ENCODE measurements at regions not wholly inside any gene's neighbourhood (a gene's known extent, or its start where the extent isn't known, plus 50 kb on each side); places are given as distances from the start of the nearest gene placed in this dataset.
"Not testable (repeated sequence)": the region's sequence is repeated elsewhere in the genome, so short reads cannot be mapped to it uniquely, and the experiment has no call there.

DNA sequence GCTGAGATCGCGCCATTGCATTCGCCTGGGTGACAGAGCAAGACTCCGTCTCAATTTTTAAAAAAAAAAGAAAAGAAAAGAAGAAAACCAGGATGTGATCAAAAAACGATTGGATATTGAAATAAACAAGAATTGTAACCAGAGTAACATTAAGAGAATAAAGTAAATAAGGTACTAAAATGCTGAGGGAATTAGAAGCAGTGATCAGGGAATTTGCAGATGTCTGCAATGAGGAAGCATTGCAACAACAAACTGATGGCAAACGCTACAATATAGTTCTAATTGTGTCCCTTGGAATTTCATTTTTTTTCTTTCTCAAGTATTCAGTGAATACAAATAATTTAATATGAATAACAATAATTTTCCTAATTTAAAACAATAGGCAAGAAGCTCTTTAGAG, 1077.5 kb downstream of the TBL1XR1 start:
- ATAC-seq: no peak
- no peak for DNase-seq (ENCODE audit: missing footprints)
- intact Hi-C loops (cut with DNase I): no loop called here

DNA sequence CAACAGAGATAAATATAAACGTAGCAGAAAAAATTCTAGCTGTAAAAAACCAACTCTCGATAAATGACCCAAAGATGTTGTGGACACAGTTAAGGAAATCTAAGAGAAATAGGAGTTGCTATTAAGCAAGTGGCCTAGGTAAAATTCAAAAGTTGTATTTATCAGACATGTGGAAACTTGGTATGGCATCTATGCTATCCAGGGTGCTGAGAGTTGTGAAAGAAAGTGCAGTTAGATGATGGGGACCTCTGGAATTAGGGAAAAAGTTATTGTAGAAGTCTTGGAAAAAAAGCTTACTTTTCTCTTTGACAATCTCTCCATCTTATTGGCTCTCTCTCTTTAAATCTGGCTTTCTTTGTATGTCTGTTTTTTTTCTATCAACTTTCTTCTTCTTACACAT, 1090.9 kb downstream of the TBL1XR1 start:
- DNase-seq (ENCODE audit: missing footprints) (no peak), ATAC-seq (no peak)
- intact Hi-C loops (cut with DNase I): no loop called here

DNA sequence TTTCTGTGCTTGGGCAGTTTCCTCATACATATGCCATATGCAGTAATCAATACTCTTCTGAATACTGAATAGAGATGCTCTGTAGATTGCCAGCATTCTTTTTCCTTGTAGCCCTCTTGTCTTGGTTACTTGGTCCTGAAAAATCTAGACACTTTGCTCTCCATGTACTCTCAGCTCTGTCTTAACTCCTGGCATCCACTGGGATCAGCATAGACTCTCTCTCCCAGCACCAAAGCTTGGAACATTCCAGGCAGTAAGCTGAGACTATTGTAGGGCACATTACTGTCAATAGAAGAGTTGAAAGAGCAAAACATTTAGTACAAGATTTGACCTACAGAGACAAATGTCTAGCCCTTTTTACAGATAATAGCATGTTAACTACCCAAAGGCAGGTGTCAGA, 1100.3 kb downstream of the TBL1XR1 start:
- ATAC-seq (no peak), DNase-seq (ENCODE audit: missing footprints) (no peak)
- intact Hi-C loops (cut with DNase I): no loop called here

DNA sequence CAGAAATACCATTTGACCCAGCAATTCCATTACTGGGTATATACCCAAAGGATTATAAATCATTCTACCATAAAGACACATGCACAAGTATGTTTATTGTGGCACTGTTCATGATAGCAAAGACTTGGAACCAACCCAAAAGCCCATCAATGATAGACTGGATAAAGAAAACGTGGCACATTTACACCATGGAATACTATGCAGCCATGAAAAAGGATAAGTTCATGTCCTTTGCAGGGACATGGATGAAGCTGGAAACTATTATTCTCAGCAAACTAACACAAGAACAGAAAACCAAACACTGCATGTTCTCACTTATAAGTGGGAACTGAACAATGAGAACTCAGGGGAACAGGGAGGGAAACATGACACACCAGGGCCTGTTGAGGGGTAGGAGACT, 1103.4 kb downstream of the TBL1XR1 start:
- ATAC-seq; intact Hi-C loops (cut with DNase I); DNase-seq (ENCODE audit: missing footprints): not testable (repeated sequence)

DNA sequence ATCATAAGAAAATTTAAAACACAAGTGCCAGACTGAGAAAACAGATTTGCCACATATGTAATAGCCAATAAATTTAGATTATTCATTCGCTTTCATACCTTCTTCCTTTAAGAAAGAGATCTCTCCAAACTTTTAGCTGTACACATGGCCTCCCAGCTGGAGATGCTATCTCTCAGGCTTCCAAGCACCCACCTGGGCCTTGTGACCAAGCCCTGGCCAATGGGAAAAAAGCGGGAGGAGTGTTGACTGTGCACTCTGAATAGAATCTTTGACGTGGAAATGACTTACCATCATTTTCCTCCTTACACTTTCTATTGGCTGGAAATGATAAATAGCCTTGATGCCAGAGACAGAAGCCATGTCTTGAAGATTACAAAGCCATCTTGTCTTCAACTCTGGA, 1106.6 kb downstream of the TBL1XR1 start:
- intact Hi-C loops (cut with DNase I): no loop called here
- DNase-seq (ENCODE audit: missing footprints) (no peak), ATAC-seq (no peak)

DNA sequence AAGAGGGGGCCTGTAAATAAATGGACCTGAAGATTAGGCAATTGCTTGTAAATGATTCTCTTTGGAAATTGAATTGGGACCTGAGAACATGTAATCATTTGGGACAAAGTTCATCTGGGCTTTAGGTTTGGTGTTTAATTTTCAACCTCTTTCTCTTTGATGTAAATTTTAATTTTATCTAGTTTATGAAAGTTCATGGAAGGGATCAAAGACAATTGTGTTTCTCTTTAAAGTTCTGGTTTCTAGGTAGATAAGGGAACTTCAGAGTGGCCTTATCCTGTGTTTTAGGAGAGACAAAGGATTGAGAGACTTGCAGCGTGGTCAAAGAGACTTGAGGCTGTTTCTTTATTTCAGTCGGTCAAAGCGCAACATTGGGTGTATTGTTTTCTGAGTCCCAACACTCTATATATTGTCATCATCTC, 1108.3 kb downstream of the TBL1XR1 start:
- intact Hi-C loops (cut with DNase I): no loop called here
- ATAC-seq: no peak

DNA sequence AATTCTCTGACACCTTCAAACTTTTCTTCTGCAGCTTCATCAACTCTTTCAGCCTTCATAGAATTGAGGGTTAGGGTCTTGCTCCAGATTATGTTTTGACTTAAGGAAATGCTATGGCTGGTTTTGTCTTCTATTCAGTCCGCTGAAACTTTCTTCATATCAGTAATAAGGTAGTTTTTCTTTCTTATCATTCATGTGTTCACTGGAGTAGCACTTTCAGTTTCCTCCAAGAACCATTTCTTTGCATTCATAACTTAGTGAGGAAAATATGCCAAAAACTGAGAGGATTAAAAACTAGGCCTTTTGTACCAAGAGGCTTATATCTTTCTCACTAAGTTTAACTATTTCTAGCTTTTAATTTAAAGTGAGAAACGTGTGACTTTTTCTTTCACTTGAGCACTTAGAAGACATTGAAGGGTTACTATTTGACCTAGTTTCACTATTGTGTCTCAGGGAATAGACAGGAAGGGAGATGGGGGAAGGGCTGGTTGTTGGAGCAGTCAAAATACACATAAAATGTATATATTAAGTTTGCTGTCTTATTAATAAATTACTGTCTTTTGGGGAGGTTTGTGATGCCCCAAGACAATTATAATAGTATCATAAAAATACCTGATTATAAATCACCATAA, 1110.1 kb downstream of the TBL1XR1 start:
- no peak for DNase-seq (ENCODE audit: missing footprints)
- ATAC-seq: no peak
- intact Hi-C loops (cut with DNase I): no loop called here

More for the DNA sequence above, 1108.3 kb downstream of the TBL1XR1 start:
- DNase-seq (ENCODE audit: missing footprints): no peak

DNA sequence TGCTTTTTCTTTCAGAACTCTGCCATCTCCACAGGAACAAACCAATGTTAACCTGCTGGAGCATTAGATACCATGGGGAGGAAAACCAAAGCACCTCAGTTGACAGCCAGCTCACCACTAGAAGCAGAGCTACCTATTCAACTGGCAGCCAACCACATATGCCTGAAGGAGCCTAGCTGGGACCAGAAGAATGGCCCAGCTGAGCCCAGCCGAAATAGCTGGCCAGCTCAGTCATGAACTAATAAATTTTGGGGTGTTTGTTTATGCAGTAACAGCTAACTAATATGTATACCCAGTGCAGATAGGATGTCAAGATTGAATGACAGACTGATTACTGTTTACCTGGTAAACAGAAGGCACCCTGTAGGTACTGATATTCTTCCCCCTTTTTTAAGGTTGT, 1117.5 kb downstream of the TBL1XR1 start:
- DNase-seq (ENCODE audit: missing footprints): no peak
- ATAC-seq: no peak
- intact Hi-C loops (cut with DNase I): no loop called here

DNA sequence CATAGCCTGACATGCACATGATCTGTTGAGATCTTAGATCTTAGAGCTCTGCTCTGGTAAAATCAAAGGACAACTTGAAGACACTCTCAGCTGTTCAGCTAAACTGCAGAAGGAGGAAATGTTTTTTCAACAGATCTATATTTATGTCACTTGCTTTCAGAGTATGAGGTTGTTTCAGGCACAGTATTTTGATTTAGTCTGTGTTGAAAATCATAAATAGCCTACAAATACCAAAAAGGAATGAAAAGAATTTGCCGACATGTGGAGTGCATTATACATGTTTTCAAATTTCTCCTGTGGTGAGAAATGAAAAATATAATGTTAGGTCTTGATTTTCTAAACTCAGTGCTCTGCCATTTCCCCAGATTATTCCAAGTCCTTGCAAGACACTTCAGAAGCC, 1118.4 kb downstream of the TBL1XR1 start:
- no peak for DNase-seq (ENCODE audit: missing footprints)
- intact Hi-C loops (cut with DNase I): no loop called here
- ATAC-seq: no peak

DNA sequence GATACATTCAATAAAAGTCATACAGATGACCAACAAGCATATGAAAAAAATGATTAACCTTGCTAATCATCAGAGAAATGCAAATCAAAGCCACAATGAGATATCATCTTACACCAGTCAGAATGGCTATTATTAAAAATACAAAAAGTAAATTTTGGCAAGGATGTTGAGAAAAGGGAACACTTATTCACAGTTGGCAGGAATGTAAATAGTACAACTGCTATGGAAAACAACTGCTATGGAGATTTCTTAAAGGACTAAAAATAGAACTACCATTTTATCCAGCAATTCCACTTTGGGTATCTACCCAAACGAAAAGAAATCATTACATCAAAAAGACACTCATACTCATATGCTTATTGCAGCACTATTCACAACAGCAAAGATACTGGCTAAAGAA, 1121.8 kb downstream of the TBL1XR1 start:
- intact Hi-C loops (cut with DNase I): no loop called here
- DNase-seq (ENCODE audit: missing footprints) (no peak), ATAC-seq (no peak)

DNA sequence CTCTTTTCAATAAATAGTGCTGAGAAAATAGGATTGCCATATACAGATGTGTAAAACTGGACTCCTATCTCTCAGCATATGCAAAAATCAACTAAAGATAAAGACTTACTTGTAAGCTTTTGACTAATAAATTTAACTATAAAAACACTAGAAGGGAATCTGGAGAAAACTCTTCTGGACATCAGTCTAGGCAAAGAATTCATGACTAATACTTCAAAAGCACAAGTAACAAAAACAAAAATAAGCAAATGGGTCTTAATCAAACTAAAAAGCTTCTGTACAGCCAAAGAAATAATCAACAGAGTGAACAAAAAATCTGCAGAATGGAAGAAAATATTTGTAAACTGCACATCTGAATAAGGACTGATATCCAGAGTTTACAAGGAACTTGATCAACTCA, 1122.2 kb downstream of the TBL1XR1 start:
- intact Hi-C loops (cut with DNase I): no loop called here
- DNase-seq (ENCODE audit: missing footprints) (no peak), ATAC-seq (no peak)

DNA sequence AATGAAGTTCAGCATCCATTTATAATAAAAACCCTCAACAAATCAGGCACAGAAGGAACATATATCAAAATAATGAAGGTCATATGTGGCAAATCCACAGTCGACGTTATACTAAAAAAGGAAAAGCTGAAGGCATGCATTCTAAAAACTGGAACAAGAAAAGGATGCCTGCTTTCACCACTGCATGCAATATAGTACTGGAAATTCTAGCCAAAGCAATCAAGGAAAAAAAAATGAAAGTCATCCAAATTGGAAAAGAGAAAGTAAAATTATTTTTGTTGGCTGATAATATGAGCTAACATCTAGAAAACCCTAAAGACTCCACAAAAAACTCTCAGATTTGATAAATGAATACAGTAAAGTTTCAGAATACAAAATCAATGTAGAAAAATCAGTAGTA, 1123.2 kb downstream of the TBL1XR1 start:
- DNase-seq (ENCODE audit: missing footprints): no peak
- ATAC-seq: no peak
- intact Hi-C loops (cut with DNase I): no loop called here

DNA sequence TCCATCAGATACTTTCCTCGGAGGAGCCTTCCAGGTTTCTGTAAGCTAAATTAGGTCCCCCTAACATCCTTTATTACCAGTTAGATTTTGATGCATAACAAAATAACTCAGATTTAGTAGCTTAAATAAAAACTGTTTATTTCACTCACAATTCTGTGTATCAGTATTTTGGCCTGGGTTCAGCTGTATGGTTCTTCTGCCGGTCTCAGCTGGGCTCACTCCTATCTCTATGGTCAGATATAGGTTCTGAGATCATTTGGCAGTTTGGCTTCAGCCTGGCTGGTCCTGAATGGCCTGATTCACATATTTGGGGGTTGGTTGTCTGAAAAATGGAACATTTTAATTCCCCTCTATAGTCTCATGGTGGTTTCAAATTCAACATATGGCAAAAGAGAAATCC, 1125.3 kb downstream of the TBL1XR1 start:
- ATAC-seq (no peak), DNase-seq (ENCODE audit: missing footprints) (no peak)
- intact Hi-C loops (cut with DNase I): no loop called here

DNA sequence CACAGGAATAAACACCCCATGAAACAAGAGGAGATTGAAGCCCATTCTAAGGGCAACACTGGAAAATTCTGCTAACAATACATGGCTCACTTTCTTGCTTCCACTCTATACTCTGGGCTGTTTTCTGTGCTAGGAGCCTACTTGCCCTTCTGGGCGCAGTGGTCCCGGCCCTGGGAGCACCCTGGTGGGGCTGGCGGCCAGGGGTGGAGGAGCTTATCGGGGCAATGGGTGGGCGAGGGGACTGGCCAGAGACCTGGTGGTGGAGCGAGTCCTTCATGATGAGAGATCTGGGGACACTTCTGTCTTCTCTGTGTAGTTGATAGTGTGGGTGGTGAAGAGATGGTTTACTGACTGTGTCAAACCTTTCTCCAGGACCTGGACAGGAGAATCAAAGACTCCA, 1128.5 kb downstream of the TBL1XR1 start:
- intact Hi-C loops (cut with DNase I): no loop called here
- no peak for DNase-seq (ENCODE audit: missing footprints)
- ATAC-seq: no peak

DNA sequence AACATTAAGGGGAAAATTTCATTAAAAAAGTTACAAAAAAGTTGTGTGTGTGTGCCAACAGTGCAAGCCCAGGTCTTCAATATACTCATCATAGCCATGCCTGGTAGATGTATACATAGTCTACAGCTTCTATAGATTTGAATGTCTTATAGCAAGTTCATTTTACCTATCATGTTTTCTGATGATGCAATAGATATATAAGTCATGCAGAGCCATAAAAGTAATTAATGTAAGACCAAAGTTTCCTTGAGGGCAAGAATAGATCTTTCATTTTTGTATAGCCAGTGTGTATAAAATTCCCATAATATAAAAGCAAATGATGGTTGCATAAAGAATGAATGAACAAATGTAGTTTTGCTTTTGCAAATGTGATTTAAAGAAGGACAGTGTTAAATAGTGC, 1138.4 kb downstream of the TBL1XR1 start:
- no peak for ATAC-seq

DNA sequence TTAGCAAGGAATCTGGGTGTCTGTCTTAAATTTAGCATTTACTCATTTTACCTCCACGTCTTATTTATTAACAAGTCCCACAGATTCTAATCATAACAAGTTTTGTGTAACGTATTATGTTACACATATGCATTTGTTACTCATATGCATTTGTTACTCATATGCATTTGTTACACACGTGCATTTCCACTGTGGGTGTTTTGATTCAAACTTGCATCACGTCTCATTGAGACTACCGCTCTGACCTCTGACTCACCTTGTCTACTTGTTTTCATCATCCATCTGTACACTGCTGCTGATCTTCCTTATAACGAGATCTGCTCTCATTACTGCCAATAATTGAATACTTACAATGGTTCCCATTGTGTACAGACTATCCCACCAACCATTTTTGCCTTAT, 1141.4 kb downstream of the TBL1XR1 start:
- intact Hi-C loops (cut with DNase I): no loop called here
- no peak for ATAC-seq

More for the DNA sequence above, 1138.4 kb downstream of the TBL1XR1 start:
- intact Hi-C loops (cut with DNase I): no loop called here
- DNase-seq (ENCODE audit: missing footprints): no peak

DNA sequence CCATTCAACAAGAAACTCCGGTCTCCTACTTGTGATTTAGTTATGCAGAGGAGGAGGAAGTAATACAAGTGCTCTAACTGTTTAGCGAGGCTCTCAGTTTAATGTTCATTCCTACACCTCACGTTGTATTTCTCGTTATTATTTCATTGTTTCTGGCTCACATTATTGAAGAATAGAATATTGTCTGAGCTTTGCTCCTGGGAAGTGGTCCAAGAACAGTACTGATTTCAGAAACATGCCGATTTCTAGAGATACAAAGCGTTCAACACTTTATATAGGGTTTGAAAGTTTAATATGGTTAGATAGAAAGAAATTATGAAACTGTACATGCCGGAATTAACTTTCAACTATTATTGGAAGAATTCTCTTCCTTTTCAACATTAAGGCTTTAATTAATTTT, 1145.5 kb downstream of the TBL1XR1 start:
- ATAC-seq (no peak), DNase-seq (ENCODE audit: missing footprints) (no peak)
- intact Hi-C loops (cut with DNase I): no loop called here

More for the DNA sequence above, 1141.4 kb downstream of the TBL1XR1 start:
- no peak for DNase-seq (ENCODE audit: missing footprints)

DNA sequence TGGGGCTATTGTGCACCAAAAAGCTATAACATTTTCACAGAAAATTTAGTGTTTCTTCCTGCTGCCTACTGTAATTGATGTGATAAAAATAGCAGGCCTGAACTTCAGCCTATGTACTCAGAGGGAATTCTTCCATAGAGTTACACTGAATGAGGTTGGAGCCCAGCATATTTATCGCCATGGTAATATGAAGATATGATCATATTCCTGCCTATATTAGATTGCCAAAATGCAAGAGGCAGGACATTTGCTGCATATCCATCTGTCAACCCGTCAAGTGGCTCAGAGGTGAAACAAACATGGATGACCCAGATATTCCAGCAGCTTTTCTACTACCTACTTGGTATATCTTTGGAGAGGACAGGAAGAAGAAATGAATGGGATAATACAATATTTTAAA, 1150.6 kb downstream of the TBL1XR1 start:
- ATAC-seq: peak; percentile 89
- intact Hi-C loops (cut with DNase I): no loop called here
- DNase-seq (ENCODE audit: missing footprints): no peak

DNA sequence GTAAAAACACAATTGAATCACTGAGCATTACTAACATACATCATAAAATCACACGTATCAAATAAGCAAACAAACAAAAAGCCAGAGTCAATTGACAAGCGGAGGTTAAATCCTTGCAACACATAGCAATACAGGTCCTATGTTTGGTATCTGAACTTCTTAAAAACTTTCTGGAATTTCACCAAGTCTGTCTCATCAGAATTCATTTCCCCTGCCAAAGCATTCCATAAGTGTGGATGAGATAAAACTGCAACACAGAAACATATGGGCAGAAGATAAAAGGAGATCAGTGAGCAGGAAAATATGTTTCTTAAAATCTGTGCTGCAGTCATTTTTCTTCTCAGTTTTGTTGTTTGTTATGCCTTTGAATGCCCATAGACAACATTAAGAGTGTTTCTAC, 1155.5 kb downstream of the TBL1XR1 start:
- no peak for DNase-seq (ENCODE audit: missing footprints)
- no peak for ATAC-seq
- intact Hi-C loops (cut with DNase I): no loop called here

DNA sequence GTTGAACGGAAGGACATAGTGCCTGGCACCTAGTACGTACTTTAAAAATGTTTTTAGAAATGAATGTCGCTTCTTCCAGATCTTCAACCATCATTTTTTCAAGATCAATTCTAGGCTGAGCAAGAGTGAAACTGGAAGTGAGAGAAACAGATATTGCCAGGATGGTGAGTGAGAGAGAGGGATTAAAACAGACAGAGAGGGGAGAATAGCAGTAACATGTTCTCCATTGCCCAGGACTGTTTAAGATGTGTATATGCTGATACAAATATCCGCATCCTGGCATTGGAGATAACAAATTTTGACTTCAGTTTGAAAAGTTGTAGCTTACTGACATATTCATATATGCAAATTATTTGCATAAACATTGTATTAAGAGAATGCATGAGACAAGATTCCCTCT, 1156.1 kb downstream of the TBL1XR1 start:
- DNase-seq (ENCODE audit: missing footprints): no peak
- intact Hi-C loops (cut with DNase I): no loop called here
- ATAC-seq: no peak

DNA sequence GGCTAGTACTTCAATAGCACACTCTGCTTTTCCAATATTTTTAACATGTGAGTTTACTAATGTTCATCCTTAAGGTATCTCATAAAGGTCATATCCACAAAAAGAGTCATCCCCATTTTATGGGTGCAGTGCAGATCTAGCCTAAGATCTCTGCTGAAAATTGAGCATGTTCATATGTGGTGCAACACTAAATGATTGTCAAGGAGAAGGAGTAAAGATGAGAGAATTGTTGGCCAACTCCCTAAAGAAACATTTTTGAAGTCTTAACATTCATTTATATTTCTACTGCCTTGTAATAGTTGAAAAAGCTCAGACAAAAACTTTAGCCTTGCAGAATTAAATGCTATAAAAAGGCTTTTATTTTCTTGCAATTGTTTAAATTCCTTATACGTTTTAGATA, 1159.6 kb downstream of the TBL1XR1 start:
- intact Hi-C loops (cut with DNase I): no loop called here

More for the DNA sequence above, 1159.6 kb downstream of the TBL1XR1 start:
- no peak for ATAC-seq
- DNase-seq (ENCODE audit: missing footprints): no peak
